ENCODE measurements at regions not wholly inside any gene's neighbourhood (a gene's known extent, or its start where the extent isn't known, plus 50 kb on each side); places are given as distances from the start of the nearest gene placed in this dataset.

- TF ChIP-seq CTCF (IDR thresholded peaks at IDR 0.05; ENCODE audit: extremely low read depth, missing control alignments), result no peak
- DNase-seq (ENCODE audit: low spot score), result no peak
Measured at GRCh38 chr13:97780486-97780885, 173.0 kb upstream of the IPO5 start.

GRCh38 chr13:97781891-97782305 is 171.6 kb upstream of the IPO5 start:
- DNase-seq (ENCODE audit: low spot score), result no peak
- TF ChIP-seq CTCF (IDR thresholded peaks at IDR 0.05; ENCODE audit: extremely low read depth, missing control alignments), result no peak

- no peak for DNase-seq (ENCODE audit: low spot score)
- TF ChIP-seq CTCF (IDR thresholded peaks at IDR 0.05; ENCODE audit: extremely low read depth, missing control alignments), result no peak
Measured at GRCh38 chr13:97786510-97786909, 167.0 kb upstream of the IPO5 start.

GRCh38 chr13:97797553-97797952 is 155.9 kb upstream of the IPO5 start:
- no peak for TF ChIP-seq CTCF (IDR thresholded peaks at IDR 0.05; ENCODE audit: extremely low read depth, missing control alignments)
- DNase-seq (ENCODE audit: low spot score), result no peak

GRCh38 chr13:97798171-97798821 is 155.2 kb upstream of the IPO5 start:
- TF ChIP-seq CTCF (IDR thresholded peaks at IDR 0.05; ENCODE audit: extremely low read depth, missing control alignments), result no peak
- DNase-seq (ENCODE audit: low spot score), result no peak

- no peak for DNase-seq (ENCODE audit: low spot score)
- TF ChIP-seq CTCF (IDR thresholded peaks at IDR 0.05; ENCODE audit: extremely low read depth, missing control alignments), result no peak
Measured at GRCh38 chr13:97798836-97799235, 154.6 kb upstream of the IPO5 start.

GRCh38 chr13:97802213-97802612 is 151.3 kb upstream of the IPO5 start:
- no peak for TF ChIP-seq CTCF (IDR thresholded peaks at IDR 0.05; ENCODE audit: extremely low read depth, missing control alignments)
- DNase-seq (ENCODE audit: low spot score), result no peak
